H9 (cell line): ENCODE measurements at regions not wholly inside any gene's neighbourhood (a gene's known extent, or its start where the extent isn't known, plus 50 kb on each side); places are given as distances from the start of the nearest gene placed in this dataset.

Source experiments
- DNase-seq: peaks from one replicate; pipeline ENCODE4 v3.0.0-alpha.2; 2017
- H2AFZ ChIP-seq: one replicate; pipeline ENCODE4 v1.6.1; 2013; ENCODE audit warnings: mild to moderate bottlenecking, low read length, control low read depth, moderate library complexity
- H2AK5ac ChIP-seq: 2 replicates; pipeline ENCODE4 v1.6.1; 2013; ENCODE audit warnings: low read length, control low read depth, mixed read lengths; ENCODE audit not compliant: insufficient read length
- H2BK120ac ChIP-seq: one replicate; pipeline ENCODE4 v1.6.1; 2013; ENCODE audit warnings: low read depth, mild to moderate bottlenecking, low read length, control low read depth, inconsistent platforms; ENCODE audit not compliant: poor library complexity, severe bottlenecking
- H2BK12ac ChIP-seq: 2 replicates; pipeline ENCODE4 v1.6.1; 2013; ENCODE audit warnings: low read length, control low read depth, mixed read lengths, low read depth; ENCODE audit not compliant: insufficient read length
- H2BK15ac ChIP-seq: 2 replicates; pipeline ENCODE4 v1.6.1; 2013; ENCODE audit warnings: low read depth, low read length, control low read depth
- H2BK20ac ChIP-seq: one replicate; pipeline ENCODE4 v1.6.1; 2013; ENCODE audit warnings: low read depth, mild to moderate bottlenecking, low read length, control low read depth, inconsistent platforms; ENCODE audit not compliant: poor library complexity, severe bottlenecking
- H2BK5ac ChIP-seq: 2 replicates; pipeline ENCODE4 v1.6.1; 2013; ENCODE audit warnings: low read length, control low read depth, mixed read lengths; ENCODE audit not compliant: insufficient read length
- H3K14ac ChIP-seq: 2 replicates; pipeline ENCODE4 v1.6.1; 2013; ENCODE audit warnings: low read length, control low read depth; ENCODE audit not compliant: insufficient read depth
- H3K18ac ChIP-seq: 2 replicates; pipeline ENCODE4 v1.6.1; 2013; ENCODE audit warnings: low read depth, mild to moderate bottlenecking, mixed read lengths, low read length, control low read depth; ENCODE audit not compliant: insufficient read length
- H3K23ac ChIP-seq: 2 replicates; pipeline ENCODE4 v1.6.1; 2013; ENCODE audit warnings: low read length, control low read depth, mixed read lengths, low read depth; ENCODE audit not compliant: insufficient read length
- H3K23me2 ChIP-seq: 2 replicates; pipeline ENCODE4 v1.6.1; 2013; ENCODE audit warnings: low read depth, mild to moderate bottlenecking, mixed read lengths, low read length, control low read depth; ENCODE audit not compliant: insufficient read length, poor library complexity, severe bottlenecking
- H3K27ac ChIP-seq: 2 replicates; pipeline ENCODE4 v1.5.1; 2013; ENCODE audit warnings: low read length, control low read depth, mixed read lengths, low read depth; ENCODE audit not compliant: insufficient read length
- H3K27me3 ChIP-seq: 2 replicates; pipeline ENCODE4 v1.6.1; 2013; ENCODE audit warnings: low read length, control low read depth, inconsistent platforms; ENCODE audit not compliant: insufficient read depth
- H3K4ac ChIP-seq: 2 replicates; pipeline ENCODE4 v1.6.1; 2013; ENCODE audit warnings: low read depth, mild to moderate bottlenecking, control low read depth, inconsistent platforms, low read length, moderate library complexity
- H3K4me1 ChIP-seq: 2 replicates; pipeline ENCODE4 v1.6.1; 2013; ENCODE audit warnings: low read length, control low read depth, inconsistent platforms; ENCODE audit not compliant: insufficient read depth
- H3K4me2 ChIP-seq: 2 replicates; pipeline ENCODE4 v1.6.1; 2013; ENCODE audit warnings: low read length, control low read depth, mixed read lengths; ENCODE audit not compliant: insufficient read length, insufficient read depth
- H3K56ac ChIP-seq: 2 replicates; pipeline ENCODE4 v1.6.1; 2013; ENCODE audit warnings: low read depth, mild to moderate bottlenecking, mixed read lengths, low read length, control low read depth; ENCODE audit not compliant: insufficient read length
- H3K79me1 ChIP-seq: 2 replicates; pipeline ENCODE4 v1.6.1; 2013; ENCODE audit warnings: low read depth, mild to moderate bottlenecking, moderate library complexity, low read length, control low read depth, inconsistent platforms; ENCODE audit not compliant: insufficient read depth, poor library complexity, severe bottlenecking
- H3K79me2 ChIP-seq: 2 replicates; pipeline ENCODE4 v1.6.1; 2013; ENCODE audit warnings: low read length, control low read depth, inconsistent platforms; ENCODE audit not compliant: insufficient read depth
- H3K9ac ChIP-seq: 2 replicates; pipeline ENCODE4 v1.6.1; 2013; ENCODE audit warnings: low read length, control low read depth, mixed read lengths; ENCODE audit not compliant: insufficient read length; ENCODE audit errors: extremely low read depth
- H3K9me3 ChIP-seq: one replicate; pipeline ENCODE4 v1.6.1; 2013; ENCODE audit warnings: low read depth, low read length, inconsistent platforms; ENCODE audit not compliant: control insufficient read depth
- H3T11ph ChIP-seq: one replicate; pipeline ENCODE4 v1.6.1; 2013; ENCODE audit warnings: mild to moderate bottlenecking, low read length, control low read depth, inconsistent platforms
- H4K20me1 ChIP-seq: one replicate; pipeline ENCODE4 v1.6.1; 2013; ENCODE audit not compliant: control insufficient read depth, insufficient read length, insufficient read depth
- H4K5ac ChIP-seq: 2 replicates; pipeline ENCODE4 v1.6.1; 2013; ENCODE audit warnings: low read depth, mild to moderate bottlenecking, mixed read lengths, low read length, control low read depth; ENCODE audit not compliant: insufficient read length
- H4K8ac ChIP-seq: replicated peaks from 2 replicates; pipeline ENCODE4 v1.6.1; 2013; ENCODE audit warnings: low read length, control low read depth, mixed read lengths, low read depth; ENCODE audit not compliant: insufficient read length
- H4K91ac ChIP-seq: 2 replicates; pipeline ENCODE4 v1.6.1; 2013; ENCODE audit warnings: low read depth, mild to moderate bottlenecking, moderate library complexity, mixed read lengths, low read length, control low read depth; ENCODE audit not compliant: insufficient read length
- H3K27ac Mint-ChIP-seq, 3 experiments: 2 replicates in 2 of 3; 3 replicates in 1 of 3; pipeline ENCODE4 v1.8.0; 2020 to 2021; ENCODE audit warnings: mixed read lengths in 3 of 3, mild to moderate bottlenecking in 1 of 3, moderate library complexity in 1 of 3
- H3K27me3 Mint-ChIP-seq: 2 replicates; pipeline ENCODE4 v1.8.0; 2021; ENCODE audit warnings: low read depth, mild to moderate bottlenecking, moderate library complexity, mixed read lengths
- H3K36me3 Mint-ChIP-seq, 3 experiments: 2 replicates in 2 of 3; 3 replicates in 1 of 3; pipeline ENCODE4 v1.8.0; 2020 to 2021; ENCODE audit warnings: low read depth in 3 of 3, mixed read lengths in 3 of 3; ENCODE audit not compliant: insufficient read depth in 1 of 3
- H3K4me1 Mint-ChIP-seq, 2 experiments: 2 replicates each; pipeline ENCODE4 v1.8.0; 2020; ENCODE audit warnings: mixed read lengths in 2 of 2
- H3K4me3 Mint-ChIP-seq, 2 experiments: 2 replicates in 1 of 2; 3 replicates in 1 of 2; pipeline ENCODE4 v1.8.0; 2020 to 2021; ENCODE audit warnings: mild to moderate bottlenecking in 2 of 2, mixed read lengths in 2 of 2, moderate library complexity in 1 of 2
- H3K9me3 Mint-ChIP-seq, 2 experiments: 2 replicates in 1 of 2; 3 replicates in 1 of 2; pipeline ENCODE4 v1.8.0; 2020; ENCODE audit warnings: mild to moderate bottlenecking in 2 of 2, mixed read lengths in 2 of 2, moderate library complexity in 1 of 2
- CTCF ChIP-seq: fragments of 200-600 bp; sonication (generic); conservative IDR thresholded peaks from 3 replicates; pipeline ENCODE4 v1.8.0; 2021; ENCODE audit warnings: antibody characterized with exemption, mild to moderate bottlenecking
- WGBS: extraction: QIAGEN DNeasy Blood & Tissue Kit; methylation state at CpG from one replicate; pipeline ENCODE4 v1.1.7; 2013; ENCODE audit warnings: missing lambda C conversion rate, low lambda C conversion rate, mixed read lengths; ENCODE audit not compliant: insufficient read length; ENCODE audit errors: extremely low coverage; 5-methylcytosine and 5-hydroxymethylcytosine counted together

- Histone ChIP-seq H3K27ac (no peak overlapping the region), H3K23ac (no peak overlapping the region), H2AFZ (no peak overlapping the region), H4K20me1 (no peaks in the 10 kb centered on the region), H3T11ph (no peak overlapping the region), H3K79me2 (no peaks in the 10 kb centered on the region), H3K79me1 (no peaks in the 10 kb centered on the region), H3K14ac (no peak overlapping the region), H2BK12ac (no peak overlapping the region), H3K4me2 (no peak overlapping the region), H4K5ac (no peak overlapping the region), H4K91ac (no peak overlapping the region), H4K8ac (no peak overlapping the region), H3K4me1 (no peaks in the 10 kb centered on the region), H3K9ac (no peak overlapping the region), H3K18ac (no peak overlapping the region), H2BK20ac (no peak overlapping the region), H3K56ac (no peak overlapping the region), H2BK120ac (no peak overlapping the region), H2BK15ac (no peak overlapping the region), H3K27me3 (no peaks in the 10 kb centered on the region), H3K4ac (no peak overlapping the region), H2AK5ac (no peak overlapping the region), H2BK5ac (no peak overlapping the region), H3K9me3 (no peaks in the 10 kb centered on the region), H3K23me2 (no peaks in the 10 kb centered on the region)
- Mint-ChIP-seq H3K4me1 (no peaks in the 10 kb centered on the region), H3K27ac (no peak overlapping the region), H3K4me3 (no peak overlapping the region), H3K27me3 (no peaks in the 10 kb centered on the region), H3K36me3 (no peaks in the 10 kb centered on the region), H3K9me3 (no peaks in the 10 kb centered on the region)
- no peak for TF ChIP-seq CTCF
- WGBS = no CpG with 5 or more reads among the region's 5 CpGs
- DNase-seq = no peak
Measured at GRCh38 chr20:10935658-10936402, 262.0 kb upstream of the JAG1 start.
